Lung (tissue), 11 donors: ENCODE measurements at regions not wholly inside any gene's neighbourhood (a gene's known extent, or its start where the extent isn't known, plus 50 kb on each side); places are given as distances from the start of the nearest gene placed in this dataset.

Source experiments
- ATAC-seq: fragments of 200-7000 bp; cut with Tn5 transposase; one replicate; pipeline ENCODE4 v1.9.1; 2020; ENCODE audit warnings: moderate number of reproducible peaks; ENCODE audit not compliant: insufficient read depth, low FRiP score
- DNase-seq, 3 donors: peaks; one replicate each; pipeline ENCODE4 v3.0.0-alpha.2; 2013 to 2017
- H3K27ac ChIP-seq, 2 donors: one replicate each; pipeline ENCODE4 v1.5.1; 2013; ENCODE audit warnings: mild to moderate bottlenecking in 2 of 2, moderate library complexity in 2 of 2, control low read depth in 1 of 2, inconsistent platforms in 1 of 2, low read depth in 1 of 2, low read length in 1 of 2
- H3K27me3 ChIP-seq, 3 donors: one replicate each; pipeline ENCODE4 v1.5.1; 2013; ENCODE audit warnings: low read length in 2 of 3; ENCODE audit not compliant: control insufficient read depth in 3 of 3, insufficient read depth in 3 of 3
- H3K36me3 ChIP-seq, 4 donors: one replicate each; pipeline ENCODE4 v1.5.1; 2013; ENCODE audit warnings: low read length in 4 of 4, mild to moderate bottlenecking in 1 of 4, moderate library complexity in 1 of 4; ENCODE audit not compliant: control insufficient read depth in 4 of 4, insufficient read depth in 4 of 4
- H3K4me1 ChIP-seq, 5 donors: one replicate each; pipeline ENCODE4 v1.5.1; 2013; ENCODE audit warnings: low read length in 5 of 5, mild to moderate bottlenecking in 2 of 5, moderate library complexity in 1 of 5; ENCODE audit not compliant: control insufficient read depth in 5 of 5, insufficient read depth in 5 of 5
- H3K4me3 ChIP-seq: one replicate; pipeline ENCODE4 v1.5.1; 2013; ENCODE audit warnings: mild to moderate bottlenecking, control low read depth, moderate library complexity
- H3K9ac ChIP-seq, 2 donors: one replicate each; pipeline ENCODE4 v1.5.1; 2013; ENCODE audit warnings: low read length in 2 of 2, control low read depth in 1 of 2; ENCODE audit not compliant: insufficient read depth in 1 of 2
- H3K9me3 ChIP-seq, 4 donors: one replicate each; pipeline ENCODE4 v1.5.1; 2013; ENCODE audit warnings: low read length in 3 of 4, mild to moderate bottlenecking in 1 of 4, moderate library complexity in 1 of 4; ENCODE audit not compliant: control insufficient read depth in 4 of 4, insufficient read depth in 3 of 4
- WGBS, 2 donors: extraction: QIAGEN DNeasy Blood & Tissue Kit; methylation state at CpG; one replicate each; pipeline ENCODE4 v1.1.7; 2013; 5-methylcytosine and 5-hydroxymethylcytosine counted together
- TF ChIP-seq, protein P1 (sequence below): IDR thresholded peaks from 2 replicates; pipeline ENCODE4 v1.5.1; 2012; ENCODE audit warnings: mild to moderate bottlenecking; ENCODE audit errors: control extremely low read depth, extremely low read depth
- donor health status: control.
- donor health status: control.
- donor health status: Bipolar disorder and iron deficiency.
- donor health status: healthy.
- donor health status: DM: yes; HTN: yes; CAD: no.

GRCh38 chr4:63831590-63832155 lies 577.6 kb downstream of the TECRL start:
- no peak overlapping the region for H3K27ac ChIP-seq
- no peak for ATAC-seq
- H3K9me3 ChIP-seq = peaks cover 0 to 9% (median 0%) of the 10 kb centered on the region in 4 donors
- no peaks in the 10 kb centered on the region for H3K4me1 ChIP-seq
- no peaks in the 10 kb centered on the region for H3K36me3 ChIP-seq
- H3K9ac ChIP-seq = no peak overlapping the region
- peak in 2 of 3 donors; percentile 71 to 82 for DNase-seq
- H3K27me3 ChIP-seq = no peaks in the 10 kb centered on the region
- TF ChIP-seq, protein P1, sequence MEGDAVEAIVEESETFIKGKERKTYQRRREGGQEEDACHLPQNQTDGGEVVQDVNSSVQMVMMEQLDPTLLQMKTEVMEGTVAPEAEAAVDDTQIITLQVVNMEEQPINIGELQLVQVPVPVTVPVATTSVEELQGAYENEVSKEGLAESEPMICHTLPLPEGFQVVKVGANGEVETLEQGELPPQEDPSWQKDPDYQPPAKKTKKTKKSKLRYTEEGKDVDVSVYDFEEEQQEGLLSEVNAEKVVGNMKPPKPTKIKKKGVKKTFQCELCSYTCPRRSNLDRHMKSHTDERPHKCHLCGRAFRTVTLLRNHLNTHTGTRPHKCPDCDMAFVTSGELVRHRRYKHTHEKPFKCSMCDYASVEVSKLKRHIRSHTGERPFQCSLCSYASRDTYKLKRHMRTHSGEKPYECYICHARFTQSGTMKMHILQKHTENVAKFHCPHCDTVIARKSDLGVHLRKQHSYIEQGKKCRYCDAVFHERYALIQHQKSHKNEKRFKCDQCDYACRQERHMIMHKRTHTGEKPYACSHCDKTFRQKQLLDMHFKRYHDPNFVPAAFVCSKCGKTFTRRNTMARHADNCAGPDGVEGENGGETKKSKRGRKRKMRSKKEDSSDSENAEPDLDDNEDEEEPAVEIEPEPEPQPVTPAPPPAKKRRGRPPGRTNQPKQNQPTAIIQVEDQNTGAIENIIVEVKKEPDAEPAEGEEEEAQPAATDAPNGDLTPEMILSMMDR = no peak
- H3K4me3 ChIP-seq = no peak overlapping the region
- WGBS, 2 donors = 60 to 70% methylated on average over 2 of the region's 2 CpGs

DNA sequence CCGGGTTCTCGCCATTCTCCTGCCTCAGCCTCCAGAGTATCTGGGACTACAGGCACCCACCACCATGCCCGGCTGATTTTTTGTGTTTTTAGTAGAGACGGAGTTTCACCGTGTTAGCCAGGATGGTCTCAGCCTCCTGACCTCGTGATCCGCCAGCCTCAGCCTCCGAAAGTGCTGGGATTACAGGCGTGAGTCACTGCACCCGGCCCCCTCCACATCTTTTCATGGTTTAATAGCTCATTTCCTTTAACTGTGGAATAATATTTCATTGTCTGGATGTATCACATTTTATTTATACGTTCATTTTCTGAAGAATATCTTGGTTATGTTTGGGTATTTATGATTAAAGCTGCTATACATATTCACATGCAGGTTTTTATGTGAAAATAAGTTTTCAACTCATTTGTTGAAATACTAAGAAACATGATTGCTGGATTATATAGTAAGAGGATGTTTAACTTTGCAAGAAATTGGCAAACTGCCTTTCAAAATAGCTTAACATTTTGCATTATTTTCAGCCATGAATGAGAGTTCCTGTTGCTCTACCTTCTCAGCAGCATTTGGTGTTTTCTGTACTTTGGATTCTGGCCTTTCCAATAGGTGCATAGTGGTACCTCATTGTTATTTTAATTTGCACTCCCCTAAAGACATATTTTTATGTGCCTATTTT lies 591.9 kb downstream of the TECRL start:
- Histone ChIP-seq H3K9ac (no peak overlapping the region), H3K27me3 (no peaks in the 10 kb centered on the region), H3K36me3 (no peaks in the 10 kb centered on the region), H3K27ac (no peak overlapping the region), H3K9me3 (peaks cover 0 to 7% (median 0%) of the 10 kb centered on the region in 4 donors), H3K4me3 (no peak overlapping the region), H3K4me1 (no peaks in the 10 kb centered on the region)
- TF ChIP-seq, protein P1 = no peak
- no peak for ATAC-seq
- DNase-seq = peak in 1 of 3 donors; percentile 50
- WGBS, 2 donors = 84 to 90% methylated on average over 11 of the region's 11 CpGs

- TF ChIP-seq, protein P1 = no peak
- H3K27ac ChIP-seq = no peak overlapping the region
- no peaks in the 10 kb centered on the region for H3K4me1 ChIP-seq
- ATAC-seq (no peak), DNase-seq (no peak)
- 91 to 92% methylated on average over 4 of the region's 4 CpGs for WGBS, 2 donors
- H3K27me3 ChIP-seq = no peaks in the 10 kb centered on the region
- peaks cover 0 to 7% (median 0%) of the 10 kb centered on the region in 4 donors for H3K9me3 ChIP-seq
- H3K4me3 ChIP-seq = no peak overlapping the region
- H3K36me3 ChIP-seq = no peaks in the 10 kb centered on the region
- no peak overlapping the region for H3K9ac ChIP-seq
Observed at GRCh38 chr4:63814171-63814964, 594.9 kb downstream of the TECRL start.
